KMS-11 (cell line): ENCODE measurements at regions not wholly inside any gene's neighbourhood (a gene's known extent, or its start where the extent isn't known, plus 50 kb on each side); places are given as distances from the start of the nearest gene placed in this dataset.

ENCODE experiments used
- H2AFZ ChIP-seq: fragments of 200-600 bp; sonication (generic); 2 replicates; pipeline ENCODE4 v1.6.1; 2016; ENCODE audit warnings: antibody characterized with exemption, mixed run types, low read depth
- H3K27ac ChIP-seq: fragments of 200-600 bp; sonication (generic); 2 replicates; pipeline ENCODE4 v1.6.1; 2016; ENCODE audit warnings: mild to moderate bottlenecking, mixed run types
- H3K27me3 ChIP-seq: fragments of 200-600 bp; sonication (generic); 2 replicates; pipeline ENCODE4 v1.6.1; 2017; ENCODE audit warnings: mild to moderate bottlenecking, low read depth, mixed run types, moderate library complexity; ENCODE audit not compliant: insufficient read depth
- H3K36me3 ChIP-seq: fragments of 200-600 bp; sonication (generic); 2 replicates; pipeline ENCODE4 v1.6.1; 2017; ENCODE audit warnings: mild to moderate bottlenecking, mixed run types; ENCODE audit not compliant: insufficient read depth
- H3K4me1 ChIP-seq: fragments of 200-600 bp; sonication (generic); 2 replicates; pipeline ENCODE4 v1.6.1; 2016; ENCODE audit warnings: mild to moderate bottlenecking, low read depth, mixed run types; ENCODE audit not compliant: poor library complexity, severe bottlenecking
- H3K4me2 ChIP-seq: fragments of 200-600 bp; sonication (generic); 2 replicates; pipeline ENCODE4 v1.7.0; 2016; ENCODE audit warnings: mild to moderate bottlenecking, mixed run types
- H3K4me3 ChIP-seq: fragments of 200-600 bp; sonication (generic); IDR thresholded peaks from 2 replicates; pipeline ENCODE4 v1.6.1; 2017; ENCODE audit warnings: low read depth, low read length, mixed read lengths; ENCODE audit not compliant: insufficient read depth
- H3K79me2 ChIP-seq: fragments of 200-600 bp; sonication (generic); 2 replicates; pipeline ENCODE4 v1.6.1; 2016; ENCODE audit warnings: low read depth, mixed run types; ENCODE audit not compliant: insufficient read depth
- H3K9ac ChIP-seq: fragments of 200-600 bp; sonication (generic); 2 replicates; pipeline ENCODE4 v1.6.1; 2016; ENCODE audit warnings: mild to moderate bottlenecking, mixed run types
- H4K20me1 ChIP-seq: fragments of 200-600 bp; sonication (generic); 2 replicates; pipeline ENCODE4 v1.6.1; 2016; ENCODE audit warnings: mild to moderate bottlenecking, mixed run types; ENCODE audit not compliant: insufficient read depth
- CTCF ChIP-seq: fragments of 200-600 bp; sonication (generic); conservative IDR thresholded peaks from 2 replicates; pipeline ENCODE4 v1.6.1; 2017; ENCODE audit warnings: low read depth, mild to moderate bottlenecking, antibody characterized with exemption, low read length, moderate library complexity, mixed read lengths

- no peak overlapping the region for H3K9ac ChIP-seq
- no peak overlapping the region for H3K27ac ChIP-seq
- peaks cover 88% of the 10 kb centered on the region for H3K27me3 ChIP-seq
- no peaks in the 10 kb centered on the region for H4K20me1 ChIP-seq
- H3K4me1 ChIP-seq = no peaks in the 10 kb centered on the region
- no peak for TF ChIP-seq CTCF
- no peaks in the 10 kb centered on the region for H3K79me2 ChIP-seq
- H3K4me3 ChIP-seq = no peak overlapping the region
- H3K36me3 ChIP-seq = no peaks in the 10 kb centered on the region
- H2AFZ ChIP-seq = no peak overlapping the region
- H3K4me2 ChIP-seq = no peak overlapping the region
Observed at GRCh38 chr20:50284811-50285375, 94.3 kb downstream of the CEBPB start.

GRCh38 chr20:50285376-50286173 is 94.9 kb downstream of the CEBPB start:
- H4K20me1 ChIP-seq = no peaks in the 10 kb centered on the region
- no peak overlapping the region for H3K4me2 ChIP-seq
- H3K4me3 ChIP-seq = no peak overlapping the region
- no peak overlapping the region for H2AFZ ChIP-seq
- H3K4me1 ChIP-seq = no peaks in the 10 kb centered on the region
- no peaks in the 10 kb centered on the region for H3K79me2 ChIP-seq
- no peak for TF ChIP-seq CTCF
- H3K27ac ChIP-seq = no peak overlapping the region
- no peak overlapping the region for H3K9ac ChIP-seq
- no peaks in the 10 kb centered on the region for H3K36me3 ChIP-seq
- peaks cover 88% of the 10 kb centered on the region for H3K27me3 ChIP-seq

GRCh38 chr20:50286174-50286511 is 95.5 kb downstream of the CEBPB start:
- Histone ChIP-seq H4K20me1 (no peaks in the 10 kb centered on the region), H3K79me2 (no peaks in the 10 kb centered on the region), H3K9ac (no peak overlapping the region), H3K4me1 (no peaks in the 10 kb centered on the region), H2AFZ (no peak overlapping the region), H3K36me3 (no peaks in the 10 kb centered on the region), H3K4me3 (no peak overlapping the region), H3K4me2 (no peak overlapping the region), H3K27me3 (peaks cover 88% of the 10 kb centered on the region), H3K27ac (no peak overlapping the region)
- TF ChIP-seq CTCF = no peak

- no peaks in the 10 kb centered on the region for H3K36me3 ChIP-seq
- no peak overlapping the region for H3K4me3 ChIP-seq
- no peaks in the 10 kb centered on the region for H3K79me2 ChIP-seq
- H3K4me1 ChIP-seq = no peaks in the 10 kb centered on the region
- no peak overlapping the region for H3K9ac ChIP-seq
- no peak for TF ChIP-seq CTCF
- no peak overlapping the region for H3K27ac ChIP-seq
- no peak overlapping the region for H2AFZ ChIP-seq
- H3K4me2 ChIP-seq = no peak overlapping the region
- H3K27me3 ChIP-seq = peaks cover 87% of the 10 kb centered on the region
- no peaks in the 10 kb centered on the region for H4K20me1 ChIP-seq
Observed at GRCh38 chr20:50286609-50287008, 96.0 kb downstream of the CEBPB start.
